Mucosa of stomach (tissue), 1 donor: ENCODE measurements at regions not wholly inside any gene's neighbourhood (a gene's known extent, or its start where the extent isn't known, plus 50 kb on each side); places are given as distances from the start of the nearest gene placed in this dataset.

Source experiments
- H3K27me3 ChIP-seq: one replicate; pipeline ENCODE4 v1.7.0; 2013; ENCODE audit warnings: mild to moderate bottlenecking, low read length; ENCODE audit not compliant: control insufficient read depth, insufficient read depth
- H3K36me3 ChIP-seq: one replicate; pipeline ENCODE4 v1.7.0; 2013; ENCODE audit warnings: low read length; ENCODE audit not compliant: control insufficient read depth, insufficient read depth
- H3K4me1 ChIP-seq: one replicate; pipeline ENCODE4 v1.7.0; 2013; ENCODE audit warnings: mild to moderate bottlenecking, low read length; ENCODE audit not compliant: control insufficient read depth, insufficient read depth
- H3K4me3 ChIP-seq: one replicate; pipeline ENCODE4 v1.7.0; 2013; ENCODE audit warnings: low read length
- H3K9ac ChIP-seq: one replicate; pipeline ENCODE4 v1.7.0; 2013; ENCODE audit warnings: mild to moderate bottlenecking, low read length, moderate library complexity
- H3K9me3 ChIP-seq: one replicate; pipeline ENCODE4 v1.7.0; 2013; ENCODE audit warnings: mild to moderate bottlenecking, low read length, moderate library complexity; ENCODE audit not compliant: control insufficient read depth
- donor health status: Pancreatic carcinoma.

DNA sequence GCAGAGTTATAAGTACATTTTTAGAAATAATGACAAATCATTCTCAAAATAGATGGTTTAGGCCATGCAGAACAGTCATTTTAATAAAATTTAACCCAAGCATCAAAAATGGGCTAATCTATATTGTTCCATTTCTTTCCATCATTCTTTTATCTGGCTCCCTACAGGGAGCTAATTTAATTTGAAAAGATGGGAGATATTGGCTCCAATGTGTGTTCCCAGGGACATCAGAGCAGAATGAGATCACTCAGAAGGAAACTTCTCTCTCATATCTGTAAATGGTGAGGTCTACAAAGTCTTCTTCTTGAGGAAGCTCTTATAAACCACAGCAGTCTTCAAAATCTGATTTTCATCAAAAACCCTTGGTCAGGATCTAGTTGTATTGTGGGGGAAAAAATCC lies 119.4 kb upstream of the RAB6C start:
- H3K9ac ChIP-seq, result no peak overlapping the region
- no peaks in the 10 kb centered on the region for H3K27me3 ChIP-seq
- H3K9me3 ChIP-seq, result no peaks in the 10 kb centered on the region
- peaks cover 10% of the 10 kb centered on the region for H3K4me1 ChIP-seq
- H3K4me3 ChIP-seq, result no peak overlapping the region
- no peaks in the 10 kb centered on the region for H3K36me3 ChIP-seq

GRCh38 chr2:129861666-129862288 lies 117.7 kb upstream of the RAB6C start:
- H3K9ac ChIP-seq, result no peak overlapping the region

DNA sequence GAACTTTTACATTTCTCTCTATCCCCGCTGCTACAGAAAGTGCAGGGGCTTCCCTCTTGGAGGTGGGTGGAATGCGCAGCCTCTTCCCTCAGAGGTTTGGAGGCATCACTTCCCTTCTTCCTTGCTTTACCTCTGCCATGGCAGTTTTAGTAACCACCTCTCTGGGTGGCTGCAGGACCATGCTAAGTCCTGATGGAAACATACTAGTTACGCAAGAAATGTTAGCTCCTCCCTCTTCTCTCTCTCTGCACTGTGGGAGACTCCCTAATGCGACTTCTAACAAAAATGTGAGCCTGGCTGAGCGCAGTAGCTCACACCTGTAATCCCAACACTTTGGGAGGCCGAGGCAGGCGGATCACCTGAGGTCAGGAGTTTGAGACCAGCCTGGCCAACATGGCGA lies 116.8 kb upstream of the RAB6C start:
- Histone ChIP-seq H3K36me3 (no peaks in the 10 kb centered on the region), H3K4me1 (peaks cover 10% of the 10 kb centered on the region), H3K9ac (no peak overlapping the region), H3K4me3 (no peak overlapping the region), H3K9me3 (no peaks in the 10 kb centered on the region), H3K27me3 (no peaks in the 10 kb centered on the region)

More at GRCh38 chr2:129861666-129862288, 117.7 kb upstream of the RAB6C start:
- Histone ChIP-seq H3K4me1 (peaks cover 10% of the 10 kb centered on the region), H3K36me3 (no peaks in the 10 kb centered on the region), H3K4me3 (no peak overlapping the region), H3K9me3 (no peaks in the 10 kb centered on the region), H3K27me3 (no peaks in the 10 kb centered on the region)

DNA sequence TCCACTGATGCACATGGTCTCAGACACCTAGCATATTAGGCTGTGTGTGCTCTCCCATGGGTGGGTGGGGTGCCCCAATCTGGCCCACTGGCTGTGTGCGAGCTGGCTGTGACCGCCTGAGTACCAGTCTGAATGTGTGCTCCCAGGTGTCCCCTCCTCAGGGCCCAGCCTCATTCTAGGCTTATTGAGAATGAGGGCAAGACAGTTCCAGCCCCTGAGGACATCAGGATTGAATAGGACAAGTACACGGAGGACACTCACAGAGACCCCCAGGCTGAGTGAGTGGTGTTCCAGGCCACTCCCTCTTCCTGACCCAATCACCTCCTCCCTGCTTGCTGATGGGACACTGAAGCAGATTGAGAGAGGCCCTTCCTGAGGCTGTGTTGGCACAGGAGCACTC lies 116.1 kb upstream of the RAB6C start:
- H3K4me1 ChIP-seq, result peaks cover 10% of the 10 kb centered on the region
- no peaks in the 10 kb centered on the region for H3K36me3 ChIP-seq
- no peak overlapping the region for H3K9ac ChIP-seq

DNA sequence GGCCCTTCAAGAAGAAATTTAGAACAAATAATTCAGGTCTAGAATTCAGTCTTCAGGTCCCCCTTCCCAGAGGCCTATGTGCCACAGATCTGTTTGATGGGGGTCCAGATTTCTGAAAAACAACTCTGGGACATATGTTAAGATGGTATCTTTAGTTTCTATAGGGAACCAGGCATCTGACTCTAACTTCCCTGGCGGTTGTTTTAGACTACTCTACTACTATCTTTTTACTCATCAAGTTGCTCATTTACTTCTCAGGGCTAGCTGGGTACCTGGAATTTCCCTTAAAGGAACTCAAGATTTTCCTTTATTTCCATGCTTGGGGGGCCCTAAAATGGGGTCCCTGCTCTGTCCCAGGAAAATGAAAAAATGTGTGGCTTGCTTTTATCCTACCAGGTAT lies 114.7 kb upstream of the RAB6C start:
- Histone ChIP-seq H3K4me1 (peaks cover 10% of the 10 kb centered on the region), H3K36me3 (no peaks in the 10 kb centered on the region), H3K9me3 (no peaks in the 10 kb centered on the region), H3K4me3 (no peak overlapping the region), H3K27me3 (no peaks in the 10 kb centered on the region), H3K9ac (no peak overlapping the region)

More for the DNA sequence above, 116.1 kb upstream of the RAB6C start:
- Histone ChIP-seq H3K27me3 (no peaks in the 10 kb centered on the region), H3K4me3 (no peak overlapping the region), H3K9me3 (no peaks in the 10 kb centered on the region)

GRCh38 chr2:129865976-129866375 lies 113.5 kb upstream of the RAB6C start:
- H3K27me3 ChIP-seq, result no peaks in the 10 kb centered on the region

DNA sequence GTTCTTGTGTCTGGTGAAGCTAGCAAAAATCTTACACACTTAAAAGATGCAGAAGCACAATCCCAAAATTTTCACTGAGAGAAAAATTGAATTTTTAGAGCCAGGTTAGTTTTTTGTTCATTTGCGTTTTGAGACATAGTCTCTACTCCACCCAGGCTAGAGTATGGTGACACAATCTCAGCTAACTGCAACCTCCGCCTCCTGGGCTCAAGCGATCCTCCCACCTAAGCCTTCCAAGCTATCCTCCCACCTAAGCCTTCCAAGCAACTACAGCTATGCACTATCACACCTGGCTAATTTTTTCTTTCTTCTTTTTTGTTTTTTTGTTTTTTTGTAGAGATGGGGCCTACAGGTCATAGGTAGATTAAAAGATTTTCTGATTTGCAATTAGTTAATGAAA lies 113.1 kb upstream of the RAB6C start:
- Histone ChIP-seq H3K36me3 (no peaks in the 10 kb centered on the region), H3K27me3 (no peaks in the 10 kb centered on the region), H3K4me3 (no peak overlapping the region), H3K4me1 (no peaks in the 10 kb centered on the region), H3K9ac (no peak overlapping the region), H3K9me3 (no peaks in the 10 kb centered on the region)

More at GRCh38 chr2:129865976-129866375, 113.5 kb upstream of the RAB6C start:
- Histone ChIP-seq H3K9ac (no peak overlapping the region), H3K36me3 (no peaks in the 10 kb centered on the region), H3K4me3 (no peak overlapping the region), H3K9me3 (no peaks in the 10 kb centered on the region), H3K4me1 (peaks cover 3% of the 10 kb centered on the region)

DNA sequence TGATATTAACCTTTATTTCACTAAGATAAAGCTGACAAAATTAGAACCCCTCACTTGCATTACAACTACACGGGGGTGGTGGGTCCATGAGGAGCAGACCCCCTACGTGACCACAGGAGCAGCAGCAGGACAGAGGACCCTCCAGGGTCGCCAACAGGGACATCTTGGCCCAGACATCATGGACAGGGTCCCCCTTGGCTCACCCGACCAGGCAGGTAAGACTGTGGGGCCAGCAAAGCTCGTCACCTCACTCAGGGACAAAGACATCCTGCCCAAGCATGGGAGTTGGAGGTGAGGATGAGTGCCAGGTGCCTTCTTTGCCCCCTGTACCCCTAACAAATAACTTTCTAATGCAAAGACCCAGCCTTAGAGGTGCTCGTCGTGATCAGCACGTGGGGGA lies 111.3 kb upstream of the RAB6C start:
- H3K9ac ChIP-seq, result no peak overlapping the region
- H3K36me3 ChIP-seq, result no peaks in the 10 kb centered on the region
- H3K4me1 ChIP-seq, result no peaks in the 10 kb centered on the region
- no peaks in the 10 kb centered on the region for H3K9me3 ChIP-seq
- H3K4me3 ChIP-seq, result no peak overlapping the region
- H3K27me3 ChIP-seq, result no peaks in the 10 kb centered on the region

- Histone ChIP-seq H3K27me3 (no peaks in the 10 kb centered on the region), H3K9ac (no peak overlapping the region), H3K4me1 (no peaks in the 10 kb centered on the region), H3K36me3 (no peaks in the 10 kb centered on the region), H3K4me3 (no peak overlapping the region), H3K9me3 (no peaks in the 10 kb centered on the region)
These were observed 108.7 kb upstream of the RAB6C start for GRCh38 chr2:129870685-129871241.

GRCh38 chr2:129872446-129872845 lies 107.0 kb upstream of the RAB6C start:
- no peaks in the 10 kb centered on the region for H3K9me3 ChIP-seq
- H3K36me3 ChIP-seq, result no peaks in the 10 kb centered on the region
- H3K27me3 ChIP-seq, result no peaks in the 10 kb centered on the region
- H3K4me3 ChIP-seq, result no peak overlapping the region
- no peak overlapping the region for H3K9ac ChIP-seq
- peaks cover 7% of the 10 kb centered on the region for H3K4me1 ChIP-seq

- Histone ChIP-seq H3K4me3 (peak overlapping the region; percentile 88), H3K9me3 (no peaks in the 10 kb centered on the region), H3K27me3 (no peaks in the 10 kb centered on the region), H3K36me3 (no peaks in the 10 kb centered on the region), H3K4me1 (peaks cover 7% of the 10 kb centered on the region), H3K9ac (peak overlapping the region; percentile 65)
These were observed 102.9 kb upstream of the RAB6C start for GRCh38 chr2:129876541-129876940.

- Histone ChIP-seq H3K4me3 (peak overlapping the region; percentile 88), H3K9ac (peak overlapping the region; percentile 65), H3K4me1 (peaks cover 7% of the 10 kb centered on the region), H3K27me3 (no peaks in the 10 kb centered on the region), H3K36me3 (no peaks in the 10 kb centered on the region), H3K9me3 (no peaks in the 10 kb centered on the region)
These were observed 102.2 kb upstream of the RAB6C start for GRCh38 chr2:129877289-129877741.
